GM19452 (cell line): ENCODE measurements at regions not wholly inside any gene's neighbourhood (a gene's known extent, or its start where the extent isn't known, plus 50 kb on each side); places are given as distances from the start of the nearest gene placed in this dataset.
A peak's percentile ranks its signal among the peaks of the same experiment; 100 is the strongest.

ENCODE experiments used
- ATAC-seq: cut with Tn5 transposase; IDR thresholded peaks from one replicate; pipeline ENCODE4 v1.9.1; 2021; ENCODE audit not compliant: unreplicated experiment

DNA sequence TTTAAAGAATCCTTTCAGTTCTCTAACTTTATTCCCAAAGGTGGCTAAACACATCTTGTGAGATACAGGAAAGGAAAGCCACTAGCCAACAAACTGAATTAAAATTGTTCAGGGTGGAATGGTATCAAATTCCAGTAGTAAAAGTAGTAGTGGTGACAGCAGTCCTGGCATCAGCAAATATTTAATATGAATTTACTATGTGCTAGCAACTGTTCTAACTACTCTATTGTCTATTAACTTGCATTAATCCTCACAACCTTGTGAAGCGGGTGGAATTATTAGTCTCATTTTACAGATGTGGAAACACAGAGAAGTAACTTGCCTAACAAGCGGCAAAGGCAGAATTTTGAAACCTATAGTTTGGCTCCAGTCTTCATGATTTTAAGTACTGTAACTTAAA lies 130.1 kb downstream of the KLF12 start:
- no peak for ATAC-seq

GRCh38 chr13:74003374-74003773 lies 130.8 kb downstream of the KLF12 start:
- ATAC-seq, result no peak

DNA sequence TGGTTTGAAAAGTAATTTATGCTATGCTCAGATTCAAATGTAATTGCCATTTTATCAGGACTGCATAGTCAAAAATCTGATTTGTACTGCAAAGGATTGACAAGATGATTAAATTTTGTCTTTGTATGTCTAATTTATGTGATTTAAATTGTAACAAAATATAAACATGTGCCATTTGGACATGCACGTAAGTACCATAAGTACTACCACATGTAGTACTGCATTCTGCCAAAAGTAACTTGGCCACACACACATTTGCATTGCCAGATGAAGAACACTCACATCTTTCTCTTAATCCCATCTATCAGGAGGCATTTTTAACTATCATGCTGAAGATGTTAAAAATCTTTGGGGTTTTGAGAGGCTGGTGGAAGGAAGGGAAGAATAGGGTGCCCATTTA lies 133.3 kb downstream of the KLF12 start:
- ATAC-seq, result no peak

GRCh38 chr13:73998631-73999030 lies 135.6 kb downstream of the KLF12 start:
- ATAC-seq, result peak; percentile 60

DNA sequence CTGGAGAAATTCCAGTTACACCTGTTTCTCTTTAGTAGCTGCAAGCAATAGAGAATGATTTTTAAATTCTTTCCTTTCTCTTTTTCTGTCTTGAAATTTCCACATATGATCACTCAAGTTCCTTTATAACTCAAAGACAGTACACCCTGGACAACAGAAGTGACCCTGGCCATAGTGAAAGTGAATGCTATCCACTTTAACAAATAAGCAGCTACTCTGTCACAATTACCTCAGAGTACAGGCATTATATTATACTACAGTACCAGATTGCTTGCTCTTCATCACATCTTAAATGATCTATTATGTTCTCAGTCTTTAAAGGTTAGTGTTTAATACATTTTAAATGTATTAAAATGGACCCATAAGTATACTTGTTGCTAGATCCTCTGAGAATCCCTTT lies 136.2 kb downstream of the KLF12 start:
- ATAC-seq, result no peak

GRCh38 chr13:73996569-73996968 lies 137.6 kb downstream of the KLF12 start:
- ATAC-seq, result no peak

- ATAC-seq, result no peak
Observed at GRCh38 chr13:73995736-73996135, 138.5 kb downstream of the KLF12 start.

DNA sequence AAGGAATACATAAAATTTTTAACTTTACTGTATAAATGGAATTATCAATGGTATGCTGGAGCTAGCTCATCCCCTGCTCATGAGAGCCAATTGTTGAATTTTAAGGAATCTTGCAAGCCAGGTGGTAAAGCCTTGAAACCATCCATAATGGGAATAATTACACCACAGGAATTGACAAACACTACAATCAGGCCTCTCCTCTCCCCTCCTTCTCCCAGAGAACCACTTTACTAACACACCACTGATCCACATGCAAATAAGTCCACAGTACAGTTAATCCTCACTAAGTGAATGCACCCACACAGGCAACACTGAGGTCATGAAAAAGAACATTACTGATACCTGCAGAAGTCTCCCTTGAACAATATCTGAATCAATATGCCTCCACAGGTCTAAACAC lies 140.5 kb downstream of the KLF12 start:
- ATAC-seq, result no peak

- no peak for ATAC-seq
Observed at GRCh38 chr13:73991884-73992283, 142.3 kb downstream of the KLF12 start.

DNA sequence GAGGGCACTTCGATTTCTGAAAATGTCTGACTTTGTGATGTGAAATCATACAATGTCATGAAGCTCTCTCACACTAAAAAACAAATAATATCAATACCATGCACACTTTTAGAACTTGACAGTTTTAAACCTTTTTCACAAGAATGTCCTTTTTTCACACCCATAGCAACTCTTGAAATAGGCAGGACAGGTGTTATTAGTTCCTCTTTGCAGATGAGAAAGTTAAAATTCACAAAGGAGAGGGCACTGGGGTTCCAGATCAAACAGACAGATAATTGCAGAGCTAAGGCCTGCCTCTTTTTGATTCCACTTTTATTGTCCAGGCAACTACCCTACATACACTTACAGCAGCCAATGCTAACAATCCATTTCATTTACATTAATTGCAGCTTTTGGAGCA lies 142.8 kb downstream of the KLF12 start:
- ATAC-seq, result no peak

DNA sequence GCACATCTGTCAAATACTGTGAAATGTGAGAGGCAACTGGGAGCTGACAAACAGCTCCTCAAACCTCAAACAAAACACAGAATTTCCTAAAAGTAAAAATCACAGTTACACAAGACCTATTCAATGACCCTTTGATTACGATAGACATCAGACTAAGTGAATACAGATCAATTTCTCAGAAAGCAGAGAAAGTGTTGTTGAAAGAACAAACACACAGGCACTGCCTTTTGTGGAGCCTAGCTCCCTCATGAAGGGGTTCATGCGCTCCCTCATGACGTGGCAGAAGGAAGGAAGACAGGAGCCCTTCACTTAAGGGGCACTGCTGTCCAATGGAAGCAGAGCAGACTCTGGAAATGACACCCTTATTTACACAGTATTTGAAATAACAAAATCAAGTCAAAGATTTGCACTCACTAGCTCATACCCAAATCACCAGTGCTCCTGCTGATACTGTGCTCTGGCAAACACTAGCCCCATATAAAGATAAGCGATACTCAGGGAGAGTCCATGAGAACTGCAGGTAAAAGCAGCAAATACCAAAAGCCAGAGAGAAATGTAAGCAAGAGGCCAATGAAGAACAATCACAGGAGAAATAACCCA lies 144.9 kb downstream of the KLF12 start:
- ATAC-seq, result no peak

DNA sequence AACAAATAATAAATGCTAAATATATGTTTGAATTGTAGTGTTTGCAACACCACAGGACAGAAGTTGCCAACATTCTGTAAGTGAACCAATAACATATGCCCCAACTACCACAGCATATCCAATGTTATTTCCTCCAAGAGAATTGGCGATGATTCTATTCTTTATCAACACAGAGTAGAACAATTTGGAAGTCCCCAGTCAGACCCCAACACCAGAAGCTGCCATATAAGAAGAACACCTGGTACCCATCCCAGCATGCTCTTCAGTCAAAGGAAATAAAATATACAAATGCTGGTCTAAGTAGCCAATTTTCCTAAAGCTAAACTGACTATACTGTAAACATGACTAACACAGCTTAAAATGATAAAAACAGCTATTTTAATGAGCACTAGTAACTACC lies 145.7 kb downstream of the KLF12 start:
- no peak for ATAC-seq

GRCh38 chr13:73987618-73988017 lies 146.6 kb downstream of the KLF12 start:
- no peak for ATAC-seq

DNA sequence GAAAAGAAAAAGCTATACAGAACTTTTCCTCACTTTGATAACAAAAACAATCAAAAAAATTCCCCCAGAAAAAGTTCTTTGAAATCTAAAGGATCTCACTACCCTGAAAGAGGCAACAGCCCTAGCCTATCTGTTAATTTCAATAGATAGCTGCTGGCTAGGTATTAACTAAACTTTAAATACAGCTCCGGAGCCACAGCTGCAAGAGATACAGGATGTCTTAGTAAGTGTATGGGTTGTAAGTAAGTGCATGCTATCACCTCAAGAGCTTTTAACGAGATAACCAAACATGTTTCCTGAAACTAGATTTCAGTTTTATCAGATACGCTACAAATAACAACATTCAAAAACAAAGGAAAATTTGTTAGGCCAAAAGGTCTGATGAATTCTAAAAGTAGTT lies 148.4 kb downstream of the KLF12 start:
- ATAC-seq, result no peak

DNA sequence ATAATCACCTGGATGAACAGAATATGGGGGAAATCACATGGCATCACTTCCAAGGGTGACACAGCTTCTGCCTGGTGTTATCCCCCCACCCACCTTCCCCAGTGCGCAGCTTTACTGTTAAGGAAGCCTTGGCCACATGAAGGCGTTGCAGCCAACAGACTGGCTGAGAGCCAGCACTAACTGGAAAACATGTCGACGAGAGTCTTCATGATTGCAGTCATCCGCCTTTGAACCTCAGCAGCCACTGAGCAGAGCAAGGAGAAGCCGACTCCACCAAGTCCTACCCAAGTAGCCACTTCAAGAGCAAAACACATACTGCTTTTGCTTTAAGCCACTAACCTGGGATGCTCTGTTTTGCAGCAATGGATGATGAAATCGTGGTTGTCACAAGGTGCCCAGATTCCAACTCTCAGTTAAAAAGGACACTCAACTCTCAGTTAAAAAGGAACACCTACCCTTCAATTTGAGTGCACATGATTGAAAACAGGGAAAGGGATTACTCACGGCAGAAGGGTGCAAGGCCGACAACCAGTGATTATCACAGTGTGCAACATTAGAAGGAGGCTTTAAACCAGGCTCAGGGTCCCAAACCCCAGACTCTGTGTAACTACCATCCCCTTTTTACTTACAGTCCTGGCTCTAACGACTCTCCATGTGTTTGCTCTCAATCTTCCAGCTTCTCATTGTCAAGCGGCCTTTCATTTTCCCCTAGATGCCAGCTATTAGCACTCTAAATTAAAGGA lies 149.1 kb downstream of the KLF12 start:
- no peak for ATAC-seq

- ATAC-seq, result no peak
Observed at GRCh38 chr13:73984201-73984600, 150.0 kb downstream of the KLF12 start.

DNA sequence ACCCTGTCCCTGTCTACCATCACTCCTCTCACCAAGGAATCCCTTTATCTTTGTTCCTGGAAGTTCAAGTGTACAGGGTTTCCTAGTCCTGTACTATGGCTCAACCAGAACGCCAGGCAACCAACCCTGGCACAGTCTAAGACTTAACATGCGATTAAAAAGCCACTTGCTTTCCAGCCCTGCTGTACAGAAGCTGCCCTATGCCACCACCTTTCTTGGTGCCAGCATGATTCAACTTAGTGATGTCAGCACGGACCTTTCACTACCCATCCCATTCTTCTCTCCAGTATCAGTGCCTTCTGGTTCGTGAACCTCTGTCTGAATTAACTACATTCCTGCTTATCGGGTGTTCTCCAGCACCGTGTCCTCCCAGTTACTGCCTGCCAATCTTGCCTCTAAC lies 151.1 kb downstream of the KLF12 start:
- ATAC-seq, result no peak

- no peak for ATAC-seq
Observed at GRCh38 chr13:73981595-73981994, 152.6 kb downstream of the KLF12 start.

DNA sequence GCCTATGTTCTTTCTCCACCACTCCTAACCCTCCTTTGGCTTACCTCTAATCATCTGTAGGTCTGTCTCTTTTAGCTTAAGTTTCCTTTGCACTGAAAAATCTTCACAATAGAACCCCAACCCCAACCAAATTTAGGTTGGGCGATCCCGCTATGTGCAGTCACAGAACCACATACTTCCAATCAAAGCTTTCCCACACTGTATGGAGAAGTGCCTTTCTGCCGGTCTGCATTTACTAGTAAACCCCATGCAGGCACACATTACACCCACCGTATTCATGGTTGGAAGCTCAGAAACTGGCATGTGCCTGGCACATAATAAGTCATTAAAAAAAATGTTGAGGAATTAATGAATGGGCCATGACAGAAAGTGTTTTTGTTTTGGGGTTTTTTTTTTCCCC lies 158.4 kb downstream of the KLF12 start:
- ATAC-seq, result no peak

DNA sequence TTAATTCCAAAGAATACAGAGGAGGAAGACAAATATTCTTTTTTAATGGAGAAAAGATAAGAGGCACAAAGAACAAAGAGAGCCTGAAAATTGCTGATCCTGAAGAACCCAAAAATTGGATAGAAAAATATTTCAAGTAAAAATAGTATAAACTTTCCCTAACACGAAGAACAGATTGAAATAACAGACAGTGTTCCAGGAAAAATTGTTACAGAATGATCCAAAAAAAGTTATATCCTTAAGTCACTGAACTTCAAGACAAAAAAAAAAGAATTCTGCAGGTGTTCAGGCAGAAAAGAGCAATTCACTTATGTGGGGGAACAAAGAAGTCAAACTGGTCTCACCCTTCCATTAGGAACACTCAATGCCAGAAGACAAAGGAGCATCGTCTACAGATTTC lies 160.2 kb downstream of the KLF12 start:
- ATAC-seq, result no peak

- no peak for ATAC-seq
Observed at GRCh38 chr13:73973156-73973555, 161.0 kb downstream of the KLF12 start.

DNA sequence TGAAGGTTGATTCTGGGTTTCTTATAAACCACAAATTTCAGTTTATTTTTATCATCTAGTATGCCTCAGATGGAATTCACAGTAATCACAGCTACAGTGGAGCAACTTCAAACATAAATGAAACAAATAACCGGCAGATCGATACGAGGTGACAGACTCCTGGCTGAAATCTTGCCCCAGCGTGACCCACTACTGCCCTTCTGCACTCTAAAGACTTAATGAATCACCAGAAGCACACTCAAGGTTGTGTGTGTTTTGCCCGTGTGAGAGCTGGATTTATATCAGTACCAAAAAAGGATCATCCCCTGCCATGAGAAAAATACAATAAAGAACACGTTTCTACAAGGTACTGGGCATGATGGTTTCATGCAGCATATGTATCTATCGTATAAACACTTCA lies 161.7 kb downstream of the KLF12 start:
- no peak for ATAC-seq

DNA sequence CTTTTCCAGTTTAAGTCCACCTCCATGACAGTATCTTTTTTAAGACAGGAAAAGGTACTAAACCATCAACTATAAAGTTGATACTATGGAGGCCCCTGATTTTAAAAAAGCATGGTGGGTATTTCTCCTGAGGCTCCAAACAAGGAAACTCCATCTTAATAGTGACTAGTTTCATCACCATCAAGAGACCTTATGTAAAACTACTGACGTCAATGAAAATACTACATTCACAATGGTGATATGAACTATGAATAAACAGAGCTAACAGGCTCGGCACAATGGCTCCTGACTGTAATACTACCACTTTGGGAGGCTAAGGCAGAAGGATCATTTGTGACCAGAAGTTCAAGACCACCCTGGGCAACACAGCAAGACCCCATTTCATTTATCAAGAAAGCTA lies 162.7 kb downstream of the KLF12 start:
- ATAC-seq, result no peak
